AG20443 (cell line): ENCODE measurements at regions not wholly inside any gene's neighbourhood (a gene's known extent, or its start where the extent isn't known, plus 50 kb on each side); places are given as distances from the start of the nearest gene placed in this dataset.

ENCODE experiments used
- DNase-seq: peaks from one replicate; pipeline ENCODE4 v3.0.0; 2012; ENCODE audit warnings: low spot score, mixed read lengths

DNA sequence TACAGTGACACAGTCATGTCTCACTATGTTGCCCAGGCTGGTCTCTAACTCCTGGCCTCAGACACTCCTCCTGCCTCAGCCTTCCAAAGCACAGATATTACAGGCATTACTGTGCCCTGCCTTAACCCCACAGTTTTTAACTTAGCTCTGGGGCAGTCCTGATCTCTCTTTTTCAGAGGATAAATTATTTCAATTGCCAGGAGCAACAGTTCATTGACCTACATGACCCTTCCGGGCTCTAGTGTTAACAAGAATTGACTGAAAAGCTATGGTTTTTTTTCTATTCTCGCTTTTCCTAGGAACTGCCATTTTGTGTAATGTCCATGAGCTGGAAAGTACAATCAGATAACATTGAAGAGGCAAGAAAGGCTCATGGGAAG, 92.8 kb downstream of the HNRNPLL start:
- no peak for DNase-seq

DNA sequence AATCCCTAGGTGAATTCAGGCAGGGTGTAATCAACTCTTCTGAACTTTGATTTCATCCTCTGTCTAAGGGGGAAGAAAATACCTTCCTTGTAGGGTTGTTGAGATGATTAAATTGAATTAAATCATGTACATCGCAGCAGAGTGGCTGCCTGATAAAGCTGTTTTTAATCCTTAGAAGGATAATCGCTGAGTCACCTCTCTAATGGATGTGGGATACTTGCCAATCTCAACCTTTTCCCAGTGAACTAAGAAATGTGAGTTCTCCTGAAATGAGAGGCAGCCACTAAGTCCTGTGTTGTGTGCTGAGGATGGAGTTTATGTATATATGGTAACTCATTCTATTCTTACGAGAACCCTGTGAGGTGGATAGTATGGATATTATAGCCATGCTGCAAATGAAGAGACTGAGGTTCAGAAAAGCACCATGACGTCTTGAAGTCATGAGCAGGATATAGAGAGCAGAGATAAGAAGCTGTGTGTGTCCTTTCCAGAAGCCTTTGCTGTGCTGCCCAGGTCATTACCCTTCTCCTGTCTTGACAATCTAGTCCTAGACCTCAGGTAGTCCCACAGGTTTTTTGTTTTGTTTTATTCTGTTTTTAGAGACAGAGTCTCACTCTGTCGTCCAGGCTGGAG, 93.3 kb downstream of the HNRNPLL start:
- peak; percentile 43 for DNase-seq

DNA sequence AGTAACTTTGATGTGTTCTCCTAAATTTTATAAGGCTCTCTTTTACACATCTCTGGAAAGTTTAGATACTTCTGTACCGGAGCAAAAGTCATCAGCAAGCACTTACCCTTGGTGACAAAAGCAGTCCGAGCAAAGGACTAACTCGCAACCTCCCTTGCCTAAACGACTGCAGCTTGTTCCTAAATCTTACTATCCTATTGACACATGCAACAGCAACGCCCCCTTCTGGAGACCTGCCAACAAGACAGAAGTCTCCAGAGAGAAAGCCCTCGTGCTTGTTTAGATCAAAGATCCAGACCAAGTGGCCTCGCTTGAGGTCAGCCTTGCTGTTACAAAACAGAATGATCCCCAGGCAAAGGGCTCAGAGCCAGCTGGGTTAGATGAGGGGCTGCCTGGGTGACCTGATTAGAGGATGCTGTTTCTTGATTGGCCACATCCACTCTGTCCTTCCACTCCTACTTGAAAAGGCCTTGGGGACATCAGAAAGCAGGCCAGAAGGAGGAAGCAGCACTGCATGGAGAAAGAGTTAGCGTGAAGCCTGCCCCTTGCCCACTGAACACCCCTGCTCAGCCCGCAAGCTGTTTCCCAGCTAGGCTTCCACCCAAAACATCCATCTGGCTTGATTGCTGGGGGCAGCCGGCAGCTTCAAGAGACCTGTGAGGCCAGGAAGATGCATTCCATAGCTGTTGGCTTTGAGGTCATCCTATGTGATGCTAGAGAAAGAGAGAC, 94.3 kb downstream of the HNRNPLL start:
- no peak for DNase-seq

DNA sequence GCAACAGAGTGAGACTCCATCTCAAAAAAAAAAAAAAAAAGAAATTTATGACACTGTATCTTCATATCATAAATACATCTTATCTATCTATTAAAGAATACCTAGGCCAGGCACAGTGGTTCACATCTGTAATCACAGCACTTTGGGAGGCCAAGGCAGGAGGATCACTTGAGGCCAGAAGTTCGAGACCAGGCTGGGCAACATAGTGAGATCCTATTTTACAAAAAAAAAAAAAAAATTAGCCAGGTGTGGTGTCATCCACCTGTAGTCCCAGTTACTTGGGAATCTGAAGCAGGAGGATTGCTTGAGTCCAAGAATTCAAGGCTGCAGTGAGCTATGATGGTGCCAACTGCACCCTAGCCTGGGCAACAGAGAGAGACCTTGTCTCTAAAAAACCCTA, 95.0 kb downstream of the HNRNPLL start:
- no peak for DNase-seq

DNA sequence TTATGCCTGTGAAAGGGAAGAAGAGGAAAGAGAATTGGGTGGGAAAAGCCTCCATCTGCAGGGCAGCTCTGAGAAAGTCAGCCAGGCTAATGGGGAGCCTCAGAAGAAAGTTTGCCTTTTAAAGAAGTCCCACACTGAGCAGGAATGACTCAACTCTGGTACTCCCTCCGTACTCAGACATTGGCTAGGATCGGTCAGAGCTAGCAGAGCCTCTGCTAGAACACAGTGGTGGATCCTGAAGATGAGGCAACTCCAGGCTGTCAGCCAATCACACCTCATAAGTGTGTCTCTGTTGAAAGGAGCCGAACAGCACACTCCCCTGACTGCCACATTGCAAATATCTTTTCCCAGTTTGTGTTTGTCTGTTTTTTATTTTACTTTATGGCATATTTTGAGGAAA, 96.9 kb downstream of the HNRNPLL start:
- peak; percentile 87 for DNase-seq

DNA sequence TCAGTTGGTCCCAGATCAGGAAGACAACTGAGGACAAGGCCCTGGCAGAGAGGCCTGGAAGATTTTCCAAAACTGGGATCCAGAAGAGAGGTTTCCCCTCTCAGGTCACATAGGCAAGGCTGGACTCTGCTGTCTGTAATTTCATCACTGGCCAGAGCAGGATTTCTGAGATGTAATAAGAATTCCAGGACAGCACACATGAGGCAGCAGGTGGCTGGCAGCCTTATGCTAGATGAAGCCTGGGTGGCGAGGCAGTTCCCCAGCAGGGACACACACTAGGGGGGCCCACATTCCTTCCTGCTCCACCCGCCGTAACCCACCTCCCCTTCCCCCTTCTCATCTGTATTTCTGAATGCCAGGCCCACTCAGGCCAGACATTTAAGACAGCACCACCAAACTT, 98.6 kb downstream of the HNRNPLL start:
- DNase-seq = no peak

DNA sequence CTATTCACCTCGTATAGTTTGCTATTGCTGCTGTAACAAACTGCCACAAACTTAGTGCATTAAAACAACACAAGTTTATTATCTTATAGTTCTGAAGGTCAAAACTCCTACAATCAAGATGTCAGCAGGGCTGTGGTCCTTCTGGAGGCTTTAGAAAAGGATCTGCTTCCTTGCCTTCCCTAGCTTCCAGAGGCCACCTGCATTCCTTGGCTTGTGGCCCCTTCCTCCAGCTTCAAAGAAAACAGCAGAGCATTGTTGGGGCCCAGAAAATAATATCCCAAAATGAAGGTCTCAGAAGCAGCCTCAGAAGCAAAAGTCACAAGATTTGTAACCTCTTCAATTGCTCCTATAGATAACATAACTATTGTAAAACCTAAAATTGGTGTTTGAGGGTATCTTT, 100.6 kb downstream of the HNRNPLL start:
- DNase-seq = no peak

DNA sequence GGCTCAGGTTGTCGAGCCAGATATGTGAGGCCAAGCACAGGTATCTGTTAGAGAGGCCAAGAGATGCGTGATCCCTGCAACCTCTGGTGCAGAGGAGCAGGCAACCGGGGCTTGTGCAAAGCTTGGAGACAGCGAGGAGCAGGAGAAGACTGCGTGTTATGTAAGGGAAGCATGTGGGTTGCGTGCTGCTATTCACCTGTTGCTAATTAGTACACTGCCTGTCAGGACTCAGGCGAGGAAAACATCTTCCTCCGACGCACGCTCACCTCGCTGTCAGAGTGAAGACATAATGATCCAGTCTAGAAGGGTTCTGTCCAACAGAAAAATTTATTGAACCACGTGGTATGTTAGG, 102.5 kb downstream of the HNRNPLL start:
- DNase-seq = no peak

DNA sequence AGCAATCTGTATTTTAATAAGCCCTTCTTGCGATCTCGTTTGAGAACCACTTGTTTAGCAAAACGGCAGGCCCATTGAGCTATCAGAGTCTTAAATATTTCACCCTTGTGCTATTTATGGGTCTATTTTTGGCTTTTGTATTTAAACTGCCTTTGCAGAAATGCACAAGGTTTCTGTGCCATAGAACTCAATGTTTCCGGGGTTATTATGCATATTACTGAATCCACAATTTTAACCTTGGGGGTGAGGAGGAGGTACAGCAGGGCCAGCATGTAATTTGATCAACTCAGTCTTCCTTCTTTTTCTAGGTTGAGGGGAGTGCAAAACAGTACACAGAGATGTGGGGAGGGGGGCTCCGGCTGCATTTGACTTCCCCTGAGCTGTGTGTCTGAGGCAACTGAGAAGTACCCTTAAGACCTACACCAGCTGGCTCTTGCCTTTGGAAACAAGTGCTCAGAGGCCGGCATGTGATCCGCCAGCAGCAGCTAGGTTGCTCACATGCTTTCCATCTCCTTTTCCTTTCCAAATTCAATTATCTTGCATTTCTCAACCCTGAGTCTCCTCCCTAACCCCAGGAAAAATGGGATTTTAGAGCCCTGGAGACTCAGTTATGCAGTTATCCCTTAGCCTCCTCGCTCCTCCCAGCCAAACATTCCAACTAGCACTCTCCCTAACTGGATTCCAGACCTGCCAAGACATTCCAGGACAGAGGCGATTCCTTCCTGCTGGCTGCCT, 103.0 kb downstream of the HNRNPLL start:
- peak; percentile 44 for DNase-seq

DNA sequence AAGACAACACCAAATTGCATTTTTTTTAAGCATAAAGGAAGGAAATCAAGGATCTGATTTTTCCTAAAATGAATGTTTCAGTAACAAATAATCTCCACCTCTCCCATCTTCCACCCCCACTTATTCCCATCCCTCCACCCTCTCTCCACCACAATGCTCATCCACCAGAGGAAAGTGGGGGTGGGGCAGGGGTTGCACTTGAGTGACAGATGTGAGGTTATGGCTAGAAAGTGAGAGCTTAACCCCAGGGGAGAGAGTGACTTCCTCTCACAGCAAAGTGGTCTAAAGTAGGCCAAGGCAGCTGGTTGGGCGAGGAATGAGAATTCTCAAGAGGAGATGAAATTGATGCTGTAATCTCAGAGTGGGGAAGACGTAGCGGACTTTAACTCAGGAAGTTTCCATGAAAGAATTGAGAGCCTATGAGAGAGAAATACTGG, 104.7 kb downstream of the HNRNPLL start:
- no peak for DNase-seq

DNA sequence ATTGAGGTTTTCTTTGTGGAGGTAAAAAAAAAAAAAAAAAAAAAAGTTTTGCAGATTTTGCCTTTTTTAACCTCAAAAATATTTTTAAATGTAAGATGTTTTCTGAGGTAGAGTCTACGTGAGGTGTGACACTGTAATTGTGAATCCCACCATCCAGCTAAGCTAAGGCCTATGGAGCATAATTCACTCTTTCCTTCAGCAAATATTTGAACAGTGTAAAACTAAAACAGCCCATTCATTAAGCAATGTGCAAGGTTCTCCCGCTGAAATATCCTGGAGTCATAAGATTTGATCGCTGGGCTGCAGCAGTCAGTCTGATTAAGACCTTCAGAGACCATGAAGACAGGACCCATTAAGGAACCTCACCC, 105.1 kb downstream of the HNRNPLL start:
- no peak for DNase-seq

DNA sequence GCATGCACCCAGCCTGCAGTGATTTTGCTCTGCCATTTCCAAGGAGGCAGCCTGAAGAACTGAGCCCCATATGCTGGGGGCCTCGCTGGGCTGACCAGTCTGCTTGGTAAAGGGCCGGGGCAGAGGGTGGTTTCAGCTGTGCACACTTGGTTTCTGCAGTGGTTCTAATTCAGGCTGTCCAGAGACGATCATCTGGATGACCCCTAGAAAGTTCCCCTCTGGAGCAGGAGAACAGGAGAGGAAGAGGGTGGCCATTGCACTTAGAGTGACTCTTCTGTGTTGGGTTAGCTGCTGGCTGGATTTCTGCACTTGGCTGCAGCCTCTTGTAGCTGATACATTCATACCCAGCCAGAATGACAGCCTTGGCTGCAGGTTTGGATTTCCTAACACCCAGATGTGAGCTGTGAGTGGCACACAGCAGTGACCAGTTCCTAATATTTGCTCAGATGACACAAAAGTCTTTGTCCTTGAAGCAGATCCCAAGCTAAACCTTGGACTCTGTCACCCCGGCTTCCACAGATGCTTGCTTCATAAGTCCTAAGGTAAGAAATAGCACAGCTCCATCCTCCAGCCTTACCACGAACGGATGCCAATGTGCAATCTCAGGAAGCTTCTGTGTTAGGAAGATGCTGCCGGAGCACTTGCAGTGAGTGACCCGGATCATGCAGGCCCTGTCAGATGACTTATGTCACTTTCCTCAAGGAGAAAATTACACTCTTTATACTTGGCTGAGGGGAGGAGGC, 105.6 kb downstream of the HNRNPLL start:
- no peak for DNase-seq

DNA sequence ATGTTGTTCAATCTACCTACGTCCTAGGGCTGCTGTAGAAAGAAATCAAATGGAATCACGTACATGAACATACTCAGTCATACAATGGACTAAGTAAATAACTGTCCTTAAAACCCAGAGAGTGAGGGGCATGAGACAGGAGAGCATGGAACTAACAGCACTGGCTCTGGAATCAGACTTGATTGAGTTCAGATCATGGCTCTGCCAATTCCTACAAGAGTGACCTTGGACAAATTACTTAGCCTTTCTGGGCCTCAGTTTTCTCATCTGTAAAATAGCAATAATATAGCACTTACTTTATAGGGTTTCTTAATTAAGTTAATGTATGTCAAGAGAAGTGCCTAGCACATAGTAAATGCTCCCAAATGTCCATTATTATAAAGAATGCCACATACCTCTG, 106.8 kb downstream of the HNRNPLL start:
- no peak for DNase-seq

DNA sequence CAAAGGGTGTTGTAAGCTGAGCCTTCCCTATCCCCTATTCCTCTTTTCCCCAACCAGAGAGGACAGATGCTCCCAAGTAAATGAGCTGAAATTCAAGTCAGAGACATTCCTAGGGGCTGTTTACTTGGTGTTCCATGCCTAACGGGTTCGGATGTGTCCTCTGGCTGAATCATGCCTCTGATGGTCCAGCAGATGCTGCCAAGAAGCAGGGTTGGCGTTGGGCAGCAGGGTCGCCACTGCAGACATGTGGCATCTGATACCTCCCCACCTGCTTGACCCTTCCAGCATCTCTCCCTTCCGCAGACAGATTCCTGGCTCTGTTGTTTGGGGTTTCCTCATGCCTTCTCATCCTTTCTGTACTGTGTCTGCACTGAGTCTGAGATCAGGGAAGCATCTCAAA, 108.3 kb downstream of the HNRNPLL start:
- no peak for DNase-seq

DNA sequence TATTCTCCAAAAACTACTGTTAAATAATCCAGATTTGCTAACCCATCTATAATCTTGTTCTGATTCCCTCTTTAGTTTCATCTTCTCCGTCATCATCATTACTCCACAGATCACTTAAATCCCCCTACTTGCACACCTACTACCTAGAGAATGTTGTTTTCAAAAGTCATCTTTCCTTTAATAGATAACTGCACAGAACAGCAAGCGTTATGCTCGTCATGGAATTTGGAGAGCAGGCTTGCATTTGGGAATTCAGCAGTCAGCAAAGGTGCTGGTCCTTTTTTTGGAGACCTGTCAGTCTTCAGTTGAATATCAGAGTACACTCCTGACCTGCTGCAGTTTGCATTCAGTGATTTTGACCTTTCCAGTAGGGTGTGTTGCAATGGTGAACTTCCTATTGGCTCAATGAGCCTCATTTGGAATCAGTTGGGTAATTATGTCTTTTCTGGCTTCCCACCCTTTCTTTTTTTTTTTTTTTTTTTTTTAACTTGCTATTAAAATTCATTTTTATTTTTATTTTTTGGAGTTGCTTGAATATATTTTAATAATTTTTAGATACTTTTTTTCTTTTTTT, 110.6 kb downstream of the HNRNPLL start:
- no peak for DNase-seq

DNA sequence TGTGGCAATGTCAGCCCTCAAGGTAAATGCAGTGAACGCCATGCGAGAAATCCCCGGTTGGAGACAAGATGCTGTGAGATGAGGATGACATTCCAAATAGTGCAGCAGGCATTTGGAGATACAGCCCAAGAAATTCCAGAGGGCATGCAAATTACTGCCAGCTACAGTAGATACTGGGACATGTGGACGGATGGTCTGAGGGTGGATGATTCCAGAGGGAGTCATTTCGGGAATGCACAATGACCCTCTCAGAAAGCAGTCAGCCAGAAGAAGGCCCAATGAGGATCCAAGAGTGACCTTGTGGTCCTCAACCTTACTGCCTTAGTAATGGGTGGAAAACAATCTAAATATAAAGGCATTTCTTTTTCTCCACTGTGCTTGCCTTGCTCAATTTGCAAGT, 111.3 kb downstream of the HNRNPLL start:
- no peak for DNase-seq

DNA sequence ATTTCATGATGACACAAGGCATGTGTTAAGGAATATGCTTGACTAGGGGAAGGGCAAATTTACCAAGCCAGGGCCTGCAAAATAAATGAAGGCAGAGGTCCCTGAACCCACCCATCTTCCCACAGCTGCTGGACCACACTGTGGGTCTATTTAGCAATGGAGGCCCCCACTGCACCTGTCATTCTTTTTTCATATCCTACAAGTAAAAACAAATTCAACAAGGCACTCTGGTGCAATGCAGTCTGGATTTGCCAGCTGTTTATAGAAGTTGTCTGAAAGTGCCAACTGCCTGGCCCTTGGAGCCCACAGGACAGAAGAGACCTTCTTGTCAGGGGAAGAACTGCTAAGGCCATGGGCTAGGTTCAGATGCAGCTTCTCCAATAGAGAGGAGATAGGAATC, 112.8 kb upstream of the ATL2 start:
- no peak for DNase-seq

DNA sequence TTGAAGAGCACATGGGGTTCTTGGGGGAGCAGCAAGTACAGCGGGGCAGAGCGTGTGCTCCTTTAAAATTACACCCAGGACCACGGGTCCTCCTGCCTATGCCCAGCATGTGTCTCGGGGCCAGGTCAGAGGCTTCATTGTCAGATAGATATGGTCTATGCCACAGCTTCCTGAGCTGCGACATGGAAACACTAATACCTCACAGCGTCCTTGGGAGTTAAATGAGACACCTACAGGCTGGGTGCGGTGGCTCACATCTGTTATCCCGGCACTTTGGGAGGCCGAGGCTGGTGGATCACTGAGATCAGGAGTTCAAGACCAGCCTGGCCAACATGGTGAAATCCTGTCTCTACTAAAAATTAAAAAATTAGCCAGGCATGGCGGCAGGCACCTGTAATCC, 110.8 kb upstream of the ATL2 start:
- DNase-seq = no peak

DNA sequence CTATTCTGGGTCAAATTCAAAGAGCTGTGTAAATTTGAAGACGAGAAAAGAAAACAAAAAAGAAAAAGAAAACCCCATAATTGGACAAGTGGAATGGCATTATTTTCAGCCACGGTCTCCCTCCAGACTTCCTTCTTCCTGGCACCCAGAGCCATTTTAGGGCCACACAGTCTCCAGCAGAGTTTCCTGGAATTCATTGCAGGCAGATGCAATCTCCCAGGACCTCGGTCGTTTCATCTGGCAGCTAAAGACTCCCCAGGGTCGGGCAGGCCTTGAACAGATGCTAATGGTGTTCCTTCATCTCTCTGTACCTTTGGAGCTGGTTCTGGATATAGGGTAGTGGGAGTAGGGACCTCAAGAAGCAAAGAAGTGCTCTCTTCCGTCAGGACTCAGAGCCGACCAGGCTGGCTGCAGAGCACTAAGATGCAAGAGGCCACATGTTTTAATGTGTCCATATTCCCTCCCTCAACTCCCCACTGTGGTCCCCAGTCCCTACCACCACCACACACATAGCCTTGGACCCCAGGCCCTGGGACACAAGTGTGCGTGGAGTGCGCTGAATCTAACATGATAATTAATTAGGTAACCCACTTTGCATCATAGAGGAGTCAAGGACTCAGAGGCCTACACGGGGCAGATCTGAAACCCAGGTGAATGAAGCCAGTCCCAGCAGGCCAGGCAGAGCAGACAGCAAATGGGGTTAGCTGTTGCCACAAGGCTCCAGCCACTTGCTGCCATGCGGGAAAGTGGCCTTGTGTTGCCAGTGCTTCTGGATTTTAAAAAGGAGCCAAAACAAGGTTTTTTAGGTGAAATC, 109.3 kb upstream of the ATL2 start:
- no peak for DNase-seq

DNA sequence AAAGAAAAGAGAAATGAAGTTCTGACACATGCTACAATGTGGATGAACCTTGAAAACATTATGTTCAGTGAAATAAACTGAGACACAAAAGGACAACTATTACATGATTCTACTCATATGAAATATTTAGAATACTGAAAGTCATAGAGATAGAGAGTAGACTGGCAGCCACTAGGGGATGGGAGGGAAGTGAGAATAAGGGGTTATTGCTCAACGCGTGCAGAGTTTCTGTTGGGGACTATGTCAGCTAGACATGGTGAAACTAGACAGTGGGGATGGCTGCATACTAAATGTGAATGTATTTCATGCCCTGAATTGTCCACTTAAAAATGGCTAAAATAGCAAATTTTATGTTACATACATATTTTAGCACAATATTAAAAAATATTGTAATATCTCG, 108.7 kb upstream of the ATL2 start:
- DNase-seq = no peak

DNA sequence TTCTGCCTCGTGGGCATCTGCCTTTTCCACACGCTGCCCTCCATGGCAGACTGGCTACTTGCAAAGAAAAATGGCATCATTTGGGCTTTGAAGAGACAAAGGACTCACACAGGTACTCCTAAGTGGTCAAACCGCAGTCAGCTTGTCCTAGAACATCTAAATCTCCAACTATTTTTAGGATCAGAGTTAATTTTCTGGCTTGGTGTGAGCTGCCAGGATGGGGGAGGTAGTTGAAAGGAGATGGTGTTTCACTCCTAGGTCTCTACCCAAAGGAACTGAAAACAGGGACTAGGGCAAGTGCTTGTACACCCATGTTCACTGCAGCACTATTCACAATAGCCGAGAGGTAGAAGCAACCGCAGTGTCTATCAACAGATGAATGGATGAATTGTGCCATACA, 107.9 kb upstream of the ATL2 start:
- no peak for DNase-seq
